Pancreas (tissue), 10 donors: ENCODE measurements at regions not wholly inside any gene's neighbourhood (a gene's known extent, or its start where the extent isn't known, plus 50 kb on each side); places are given as distances from the start of the nearest gene placed in this dataset.

Source experiments
- ATAC-seq, 4 donors: fragments of 200-7000 bp; cut with Tn5 transposase; one replicate each; pipeline versions ENCODE4 v1.8.0 to v1.9.1; 2020; ENCODE audit warnings: mild to moderate bottlenecking in 4 of 4, moderate library complexity in 4 of 4
- DNase-seq, 6 donors: peaks; one replicate each; pipeline ENCODE4 v3.0.0-alpha.2; 2020
- FAIRE-seq: peaks from 2 replicates; lab custom pipeline; 2012; peaks lifted over from hg19 to GRCh38; lab: Jason Lieb, UNC
- H3K27ac ChIP-seq, 4 donors: fragments of 200-600 bp; sonication (generic); 1 replicate in 3 of 4; 2 replicates in 1 of 4; pipeline versions ENCODE4 v1.5.0 to v1.8.0; 2020
- H3K27me3 ChIP-seq, 4 donors: fragments of 200-600 bp; one replicate each; pipeline ENCODE4 v1.8.0; 2021
- H3K36me3 ChIP-seq, 3 donors: fragments of 200-600 bp; sonication (generic) in 1 of 3; one replicate each; pipeline versions ENCODE4 v1.5.0 to v1.8.0; 2020 to 2021
- H3K4me1 ChIP-seq, 3 donors: fragments of 200-600 bp; one replicate each; pipeline ENCODE4 v1.8.0; 2021
- H3K4me3 ChIP-seq, 4 donors: fragments of 200-600 bp; sonication (generic) in 2 of 4; one replicate each; pipeline versions ENCODE4 v1.5.0 to v1.8.0; 2020 to 2021
- H3K9me3 ChIP-seq, 4 donors: fragments of 200-600 bp; one replicate each; pipeline ENCODE4 v1.8.0; 2021
- WGBS, 2 donors: extraction: QIAGEN DNeasy Blood & Tissue Kit; methylation state at CpG; one replicate each; pipeline ENCODE4 v1.1.7; 2013; 5-methylcytosine and 5-hydroxymethylcytosine counted together
- intact Hi-C, 3 donors: fragments of 100-400 bp; cut with DNase I; formaldehyde crosslinking; loops; one replicate each; pipeline versions ENCODE4 v1.11.1 to v1.14.2; 2022
- TF ChIP-seq, protein P1 (sequence below), 4 donors: fragments of 200-600 bp; sonication (generic) in 3 of 4; IDR thresholded peaks; one replicate each; pipeline versions ENCODE4 v1.5.0 to v1.8.0; 2021; ENCODE audit warnings: antibody characterized with exemption in 4 of 4
- donor health status: healthy with polysubstance abuse.
- donor health status: DM: no; HTN: no; CAD: no; lungs with moderate emphysema.
- donor health status: DM: no; HTN: no; CAD: no.
- donor health status: control.
- donor health status: control.
- donor health status: Bipolar disorder and iron deficiency.
- donor health status: DM: yes; HTN: yes; CAD: no.
- donor health status: DM: no; HTN: no; CAD: no.
- donor health status: DM: no; HTN: no; CAD: no.
- donor health status: DM: yes; HTN: yes; CAD: no.

DNA sequence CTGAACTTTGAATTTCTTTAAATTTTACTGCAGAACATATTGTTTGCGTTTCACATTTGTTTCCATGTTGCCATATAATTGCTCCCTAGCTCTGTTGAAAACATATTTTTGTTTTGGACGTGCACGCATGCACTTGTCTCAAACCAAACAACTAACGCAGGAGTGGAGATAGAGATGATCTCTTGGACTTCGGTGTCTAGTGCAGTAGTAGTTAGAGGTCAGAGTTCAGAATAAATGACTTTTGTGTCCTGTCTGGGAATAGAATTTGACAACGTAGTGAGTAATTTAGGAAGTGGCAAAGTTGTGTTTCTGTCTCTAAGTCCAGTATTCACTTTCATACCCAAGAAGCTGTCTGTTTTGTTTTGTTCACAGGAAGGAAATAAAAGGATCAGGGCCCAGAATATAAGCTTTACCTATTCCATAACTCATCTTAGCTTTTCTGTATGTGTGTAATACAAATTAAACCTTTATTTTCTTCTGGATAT is 173.8 kb downstream of the AEBP2 start:
- 90 to 95% methylated on average over 6 of the region's 6 CpGs for WGBS, 2 donors
- Histone ChIP-seq H3K9me3 (no peaks in the 10 kb centered on the region), H3K36me3 (no peaks in the 10 kb centered on the region), H3K27ac (no peak overlapping the region), H3K4me1 (no peaks in the 10 kb centered on the region), H3K4me3 (no peak overlapping the region), H3K27me3 (no peaks in the 10 kb centered on the region)
- intact Hi-C loops, result no loop called here
- FAIRE-seq, result no peak
- no peak for ATAC-seq
- no peak for DNase-seq
- TF ChIP-seq, protein P1, sequence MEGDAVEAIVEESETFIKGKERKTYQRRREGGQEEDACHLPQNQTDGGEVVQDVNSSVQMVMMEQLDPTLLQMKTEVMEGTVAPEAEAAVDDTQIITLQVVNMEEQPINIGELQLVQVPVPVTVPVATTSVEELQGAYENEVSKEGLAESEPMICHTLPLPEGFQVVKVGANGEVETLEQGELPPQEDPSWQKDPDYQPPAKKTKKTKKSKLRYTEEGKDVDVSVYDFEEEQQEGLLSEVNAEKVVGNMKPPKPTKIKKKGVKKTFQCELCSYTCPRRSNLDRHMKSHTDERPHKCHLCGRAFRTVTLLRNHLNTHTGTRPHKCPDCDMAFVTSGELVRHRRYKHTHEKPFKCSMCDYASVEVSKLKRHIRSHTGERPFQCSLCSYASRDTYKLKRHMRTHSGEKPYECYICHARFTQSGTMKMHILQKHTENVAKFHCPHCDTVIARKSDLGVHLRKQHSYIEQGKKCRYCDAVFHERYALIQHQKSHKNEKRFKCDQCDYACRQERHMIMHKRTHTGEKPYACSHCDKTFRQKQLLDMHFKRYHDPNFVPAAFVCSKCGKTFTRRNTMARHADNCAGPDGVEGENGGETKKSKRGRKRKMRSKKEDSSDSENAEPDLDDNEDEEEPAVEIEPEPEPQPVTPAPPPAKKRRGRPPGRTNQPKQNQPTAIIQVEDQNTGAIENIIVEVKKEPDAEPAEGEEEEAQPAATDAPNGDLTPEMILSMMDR (IDR thresholded peaks at IDR 0.05), result no peak

DNA sequence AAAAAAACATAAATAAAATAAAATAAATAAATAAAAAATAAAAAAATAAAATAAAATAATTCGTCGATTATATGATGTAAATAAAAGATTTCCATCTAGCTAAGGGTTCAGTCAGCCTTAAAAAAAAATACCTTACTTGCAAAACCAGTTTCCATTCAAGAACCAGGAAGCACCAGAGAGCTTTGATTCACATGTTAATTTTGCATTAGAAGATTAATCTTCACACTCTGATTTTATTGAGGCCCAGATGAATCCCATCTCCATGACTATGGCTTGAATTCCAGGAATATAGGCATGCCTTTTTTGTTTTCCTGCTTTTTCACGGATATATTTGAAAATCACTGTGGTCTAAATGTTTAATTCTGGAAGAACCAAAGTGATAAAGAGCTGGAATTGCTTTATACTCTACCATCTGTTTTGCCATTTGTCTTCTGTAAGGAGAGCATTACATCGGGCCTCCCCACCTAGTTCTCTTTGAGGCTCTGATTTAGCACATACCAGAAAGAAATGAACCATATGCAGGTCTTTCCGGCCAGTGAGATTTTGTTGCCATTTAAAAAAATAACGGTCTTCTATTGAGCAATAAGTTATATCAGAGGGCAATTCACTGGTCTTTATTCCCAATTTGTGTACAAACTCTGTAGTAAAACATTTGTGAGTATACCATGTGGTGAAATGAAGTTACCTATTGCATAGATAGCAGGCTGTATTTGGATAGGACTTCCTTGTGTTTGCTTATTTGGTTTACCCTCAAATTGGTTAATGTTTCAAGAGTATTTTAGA is 175.5 kb downstream of the AEBP2 start:
- Histone ChIP-seq H3K36me3 (no peaks in the 10 kb centered on the region), H3K27ac (no peak overlapping the region), H3K4me3 (no peak overlapping the region), H3K4me1 (no peaks in the 10 kb centered on the region), H3K9me3 (no peaks in the 10 kb centered on the region), H3K27me3 (no peaks in the 10 kb centered on the region)
- ATAC-seq (no peak), FAIRE-seq (no peak), DNase-seq (no peak)
- intact Hi-C loops, result no loop called here
- TF ChIP-seq, protein P1 (IDR thresholded peaks at IDR 0.05), result no peak
- 47 to 67% methylated on average over 6 of the region's 6 CpGs for WGBS, 2 donors

DNA sequence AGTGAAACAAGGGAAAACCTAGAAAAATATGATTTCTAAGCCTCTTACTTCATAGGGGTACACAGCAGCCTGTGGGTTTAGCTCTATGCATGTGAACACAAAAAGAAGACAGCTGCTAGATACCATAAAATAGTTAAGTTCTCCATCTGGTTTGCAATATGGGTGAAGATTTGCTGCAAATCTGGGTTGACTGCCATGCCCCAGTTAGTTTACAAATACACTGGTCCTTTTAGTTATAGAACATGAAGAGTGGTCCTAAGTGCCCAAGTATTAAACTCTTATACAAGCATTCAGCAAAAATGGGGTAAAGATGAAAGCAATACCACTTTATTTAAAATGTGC is 176.1 kb downstream of the AEBP2 start:
- TF ChIP-seq, protein P1 (IDR thresholded peaks at IDR 0.05), result no peak
- H3K9me3 ChIP-seq, result no peaks in the 10 kb centered on the region
- DNase-seq, result no peak
- H3K36me3 ChIP-seq, result no peaks in the 10 kb centered on the region
- no peak for FAIRE-seq
- no peak overlapping the region for H3K4me3 ChIP-seq
- no peaks in the 10 kb centered on the region for H3K4me1 ChIP-seq
- intact Hi-C loops, result no loop called here
- no peaks in the 10 kb centered on the region for H3K27me3 ChIP-seq
- no peak for ATAC-seq
- H3K27ac ChIP-seq, result no peak overlapping the region

DNA sequence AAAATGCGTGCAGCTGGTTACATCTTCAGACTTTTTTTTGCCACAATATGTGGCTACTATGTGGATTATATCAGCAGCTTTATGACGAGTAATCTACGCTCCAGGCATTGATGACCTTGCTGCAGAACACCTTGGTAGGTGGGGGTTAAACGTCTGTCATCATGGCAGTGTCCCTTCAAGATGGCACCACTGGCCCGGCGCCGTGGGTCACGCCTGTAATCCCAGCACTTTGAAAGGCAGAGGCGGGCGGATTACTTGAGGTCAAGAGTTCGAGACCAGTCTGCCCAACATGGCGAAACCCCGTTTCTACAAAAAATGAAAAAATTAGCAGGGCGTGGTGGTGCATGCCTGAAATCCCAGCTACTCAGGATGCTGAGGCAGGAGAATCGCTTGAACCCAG is 177.5 kb downstream of the AEBP2 start:
- no peak for DNase-seq
- Histone ChIP-seq H3K27ac (no peak overlapping the region), H3K36me3 (no peaks in the 10 kb centered on the region), H3K27me3 (no peaks in the 10 kb centered on the region), H3K4me1 (no peaks in the 10 kb centered on the region), H3K9me3 (no peaks in the 10 kb centered on the region), H3K4me3 (no peak overlapping the region)
- no peak for ATAC-seq
- no peak for FAIRE-seq
- WGBS, 2 donors, result 95 to 97% methylated on average over 15 of the region's 15 CpGs
- TF ChIP-seq, protein P1 (IDR thresholded peaks at IDR 0.05), result no peak
- intact Hi-C loops, result no loop called here

DNA sequence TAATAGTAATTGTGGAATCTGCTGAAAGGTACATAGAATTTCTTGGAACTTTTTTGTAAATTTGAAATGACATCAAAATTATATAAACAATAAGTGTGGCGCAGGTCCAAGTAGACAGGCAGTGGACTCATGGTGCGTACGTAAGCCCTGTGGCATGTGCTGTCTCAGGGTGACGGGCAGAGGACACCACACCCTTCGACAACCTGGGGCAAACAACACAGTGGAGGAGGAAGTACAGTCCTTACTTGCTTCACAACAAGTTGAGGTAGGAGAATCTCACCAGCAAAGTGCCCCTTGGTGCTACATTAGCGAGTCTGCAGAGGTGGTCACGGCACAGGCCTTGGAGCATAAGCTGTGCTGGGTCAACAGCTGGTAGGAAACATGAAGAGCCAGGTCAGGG is 180.9 kb downstream of the AEBP2 start:
- DNase-seq (no peak), ATAC-seq (no peak), FAIRE-seq (no peak)
- no peaks in the 10 kb centered on the region for H3K27me3 ChIP-seq
- no peaks in the 10 kb centered on the region for H3K4me1 ChIP-seq
- TF ChIP-seq, protein P1 (IDR thresholded peaks at IDR 0.05), result no peak
- H3K27ac ChIP-seq, result no peak overlapping the region
- no peak overlapping the region for H3K4me3 ChIP-seq
- intact Hi-C loops, result no loop called here
- WGBS, 2 donors, result 90 to 92% methylated on average over 7 of the region's 7 CpGs
- H3K36me3 ChIP-seq, result no peaks in the 10 kb centered on the region
- H3K9me3 ChIP-seq, result no peaks in the 10 kb centered on the region
